ENCODE measurements at regions not wholly inside any gene's neighbourhood (a gene's known extent, or its start where the extent isn't known, plus 50 kb on each side); places are given as distances from the start of the nearest gene placed in this dataset.

DNA sequence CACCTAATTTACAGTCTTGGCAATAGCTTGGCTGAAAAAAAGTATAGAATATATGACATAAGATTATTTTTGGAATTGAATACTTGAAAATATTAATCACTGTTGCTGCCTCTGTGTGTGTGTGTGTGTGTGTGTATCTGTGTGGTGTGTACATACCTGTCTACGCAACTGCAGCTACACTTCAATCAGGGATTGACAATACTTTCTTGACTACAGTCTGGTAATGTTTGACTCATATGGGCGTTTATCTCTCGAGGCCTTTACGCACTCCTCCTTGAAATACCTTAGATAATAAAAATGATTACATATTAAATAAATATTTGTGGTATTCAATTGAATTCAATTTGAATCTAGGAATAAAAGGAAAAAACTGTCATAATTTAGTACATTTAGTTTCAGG lies 565.2 kb downstream of the PCDH18 start:
- TF ChIP-seq POLR2A (IDR thresholded peaks at IDR 0.05; ENCODE audit: low read length), result no peak
- TF ChIP-seq GATA1 (IDR thresholded peaks at IDR 0.05; ENCODE audit: low read depth, low read length), result no peak

Data from erythroblast (primary cell).